K562 (cell line): ENCODE measurements at regions not wholly inside any gene's neighbourhood (a gene's known extent, or its start where the extent isn't known, plus 50 kb on each side); places are given as distances from the start of the nearest gene placed in this dataset.

ENCODE experiments used
- ZBTB40 ChIP-seq, 2 experiments: fragments of 450-650 bp in 1 of 2; sonication (generic) in 1 of 2; formaldehyde crosslinking in 1 of 2; IDR thresholded peaks; 2 replicates each; pipeline versions ENCODE4 v1.7.1 to v1.9.0; 2016 to 2022; ENCODE audit warnings: inconsistent platforms in 1 of 2, mild to moderate bottlenecking in 1 of 2, missing genetic modification reagents in 1 of 2

GRCh38 chr16:79982361-79982760 lies 381.8 kb upstream of the MAF start (continued):
- TF ChIP-seq ZBTB40 (IDR thresholded peaks at IDR 0.05) (no peak), ZBTB40 (CRISPR knock-in tag; IDR thresholded peaks at IDR 0.05) (no peak)
